HG03575 (cell line): ENCODE measurements at regions not wholly inside any gene's neighbourhood (a gene's known extent, or its start where the extent isn't known, plus 50 kb on each side); places are given as distances from the start of the nearest gene placed in this dataset.

Experiments used
- ATAC-seq: cut with Tn5 transposase; IDR thresholded peaks from one replicate; pipeline ENCODE4 v1.9.1; 2021; ENCODE audit not compliant: unreplicated experiment, insufficient number of reproducible peaks, low FRiP score; ENCODE audit errors: extremely low read depth

- ATAC-seq, result no peak
Measured at GRCh38 chr1:81388435-81388834, 412.3 kb upstream of the ADGRL2 start.

- ATAC-seq, result no peak
Measured at GRCh38 chr1:81387446-81387845, 413.3 kb upstream of the ADGRL2 start.

GRCh38 chr1:81382561-81382960 is 418.2 kb upstream of the ADGRL2 start:
- no peak for ATAC-seq

GRCh38 chr1:81381881-81382280 is 418.9 kb upstream of the ADGRL2 start:
- ATAC-seq, result no peak

GRCh38 chr1:81380436-81380835 is 420.3 kb upstream of the ADGRL2 start:
- no peak for ATAC-seq

GRCh38 chr1:81379430-81379829 is 421.3 kb upstream of the ADGRL2 start:
- ATAC-seq, result no peak

GRCh38 chr1:81377406-81377805 is 423.3 kb upstream of the ADGRL2 start:
- no peak for ATAC-seq

- no peak for ATAC-seq
Measured at GRCh38 chr1:81375884-81376548, 424.7 kb upstream of the ADGRL2 start.

GRCh38 chr1:81374481-81374880 is 426.3 kb upstream of the ADGRL2 start:
- ATAC-seq, result no peak

GRCh38 chr1:81371864-81372263 is 428.9 kb upstream of the ADGRL2 start:
- ATAC-seq, result no peak

- ATAC-seq, result no peak
Measured at GRCh38 chr1:81369833-81370232, 430.9 kb upstream of the ADGRL2 start.

GRCh38 chr1:81366173-81366572 is 434.6 kb upstream of the ADGRL2 start:
- no peak for ATAC-seq

- ATAC-seq, result no peak
Measured at GRCh38 chr1:81364088-81364487, 436.6 kb upstream of the ADGRL2 start.

- ATAC-seq, result no peak
Measured at GRCh38 chr1:81358151-81358550, 442.6 kb upstream of the ADGRL2 start.

GRCh38 chr1:81351864-81352263 is 448.9 kb upstream of the ADGRL2 start:
- ATAC-seq, result no peak

- no peak for ATAC-seq
Measured at GRCh38 chr1:81349194-81349965, 451.4 kb upstream of the ADGRL2 start.

GRCh38 chr1:81345110-81345509 is 455.6 kb upstream of the ADGRL2 start:
- no peak for ATAC-seq

GRCh38 chr1:81340239-81340638 is 460.5 kb upstream of the ADGRL2 start:
- no peak for ATAC-seq

GRCh38 chr1:81337226-81337625 is 463.5 kb upstream of the ADGRL2 start:
- no peak for ATAC-seq

GRCh38 chr1:81335876-81336275 is 464.9 kb upstream of the ADGRL2 start:
- ATAC-seq, result no peak

- no peak for ATAC-seq
Measured at GRCh38 chr1:81330521-81330920, 470.2 kb upstream of the ADGRL2 start.
